Peyer's patch (tissue), 4 donors: ENCODE measurements at regions not wholly inside any gene's neighbourhood (a gene's known extent, or its start where the extent isn't known, plus 50 kb on each side); places are given as distances from the start of the nearest gene placed in this dataset.
A peak's percentile ranks its signal among the peaks of the same experiment; 100 is the strongest.

Source experiments
- DNase-seq, 3 donors: peaks; one replicate each; pipeline ENCODE4 v3.0.0-alpha.2; 2017 to 2019
- H3K27ac ChIP-seq, 4 donors: fragments of 200-600 bp; sonication (generic); one replicate each; pipeline ENCODE4 v1.5.1; 2016 to 2019
- H3K27me3 ChIP-seq, 2 donors: fragments of 200-600 bp; sonication (generic); one replicate each; pipeline ENCODE4 v1.5.1; 2019
- H3K36me3 ChIP-seq, 3 donors: fragments of 200-600 bp; sonication (generic); one replicate each; pipeline ENCODE4 v1.5.1; 2016 to 2019
- H3K4me1 ChIP-seq, 4 donors: fragments of 200-600 bp; sonication (generic); one replicate each; pipeline ENCODE4 v1.5.1; 2016 to 2019
- H3K4me3 ChIP-seq, 4 donors: fragments of 200-600 bp; sonication (generic); 1 replicate in 3 of 4; 2 replicates in 1 of 4; pipeline ENCODE4 v1.5.1; 2016 to 2019; ENCODE audit warnings: mild to moderate bottlenecking in 1 of 4
- H3K9me3 ChIP-seq, 4 donors: fragments of 200-600 bp; sonication (generic); one replicate each; pipeline ENCODE4 v1.5.1; 2016 to 2019; ENCODE audit warnings: mild to moderate bottlenecking in 1 of 4
- POLR2A ChIP-seq, 2 donors: fragments of 450-650 bp; IDR thresholded peaks; one replicate each; pipeline ENCODE4 v1.5.1; 2017; ENCODE audit warnings: antibody characterized with exemption in 2 of 2, mild to moderate bottlenecking in 2 of 2, moderate library complexity in 2 of 2
- TF ChIP-seq, protein P1 (sequence below), 6 experiments: fragments of 450-650 bp in 4 of 6; fragments of 200-600 bp in 2 of 6; sonication (generic) in 1 of 6; IDR thresholded peaks; one replicate each; pipeline ENCODE4 v1.5.1; 2017 to 2019; ENCODE audit warnings: antibody characterized with exemption in 6 of 6, mild to moderate bottlenecking in 3 of 6, moderate library complexity in 1 of 6

- H3K27ac ChIP-seq: peak overlapping the region in 1 of 4 donors; percentile 44
- H3K4me3 ChIP-seq: no peak overlapping the region
- H3K27me3 ChIP-seq: no peaks in the 10 kb centered on the region
- no peaks in the 10 kb centered on the region for H3K4me1 ChIP-seq
- no peak for DNase-seq
- H3K9me3 ChIP-seq: no peaks in the 10 kb centered on the region
- no peak for TF ChIP-seq POLR2A (IDR thresholded peaks at IDR 0.05)
- TF ChIP-seq, protein P1, sequence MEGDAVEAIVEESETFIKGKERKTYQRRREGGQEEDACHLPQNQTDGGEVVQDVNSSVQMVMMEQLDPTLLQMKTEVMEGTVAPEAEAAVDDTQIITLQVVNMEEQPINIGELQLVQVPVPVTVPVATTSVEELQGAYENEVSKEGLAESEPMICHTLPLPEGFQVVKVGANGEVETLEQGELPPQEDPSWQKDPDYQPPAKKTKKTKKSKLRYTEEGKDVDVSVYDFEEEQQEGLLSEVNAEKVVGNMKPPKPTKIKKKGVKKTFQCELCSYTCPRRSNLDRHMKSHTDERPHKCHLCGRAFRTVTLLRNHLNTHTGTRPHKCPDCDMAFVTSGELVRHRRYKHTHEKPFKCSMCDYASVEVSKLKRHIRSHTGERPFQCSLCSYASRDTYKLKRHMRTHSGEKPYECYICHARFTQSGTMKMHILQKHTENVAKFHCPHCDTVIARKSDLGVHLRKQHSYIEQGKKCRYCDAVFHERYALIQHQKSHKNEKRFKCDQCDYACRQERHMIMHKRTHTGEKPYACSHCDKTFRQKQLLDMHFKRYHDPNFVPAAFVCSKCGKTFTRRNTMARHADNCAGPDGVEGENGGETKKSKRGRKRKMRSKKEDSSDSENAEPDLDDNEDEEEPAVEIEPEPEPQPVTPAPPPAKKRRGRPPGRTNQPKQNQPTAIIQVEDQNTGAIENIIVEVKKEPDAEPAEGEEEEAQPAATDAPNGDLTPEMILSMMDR (IDR thresholded peaks at IDR 0.05): no peak
- H3K36me3 ChIP-seq: no peaks in the 10 kb centered on the region
Measured at GRCh38 chr1:56432166-56432971, 147.0 kb downstream of the PLPP3 start.

- no peaks in the 10 kb centered on the region for H3K4me1 ChIP-seq
- H3K9me3 ChIP-seq: no peaks in the 10 kb centered on the region
- no peaks in the 10 kb centered on the region for H3K36me3 ChIP-seq
- TF ChIP-seq, protein P1 (IDR thresholded peaks at IDR 0.05): no peak
- no peak for TF ChIP-seq POLR2A (IDR thresholded peaks at IDR 0.05)
- no peak for DNase-seq
- no peak overlapping the region for H3K4me3 ChIP-seq
- no peaks in the 10 kb centered on the region for H3K27me3 ChIP-seq
- no peak overlapping the region for H3K27ac ChIP-seq
Measured at GRCh38 chr1:56430141-56430839, 149.1 kb downstream of the PLPP3 start.

DNA sequence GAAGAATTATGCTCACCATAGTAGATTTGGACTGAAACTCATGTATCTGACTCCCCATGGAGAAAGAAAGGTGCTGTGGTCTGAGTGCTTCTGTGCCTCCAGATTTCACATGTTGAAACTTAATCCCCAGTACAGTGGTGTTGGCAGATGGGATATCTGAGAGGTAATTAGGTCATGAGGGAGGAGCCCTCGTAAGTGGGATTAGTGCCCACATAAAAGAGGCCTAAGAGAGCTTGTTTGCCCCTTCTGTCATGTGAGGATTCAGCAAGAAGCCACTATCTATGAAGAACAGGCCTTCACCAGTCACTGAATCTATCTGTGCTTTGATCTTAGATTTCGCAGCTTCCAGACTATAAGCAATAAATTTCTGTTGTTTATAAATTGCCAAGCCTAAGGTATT, 150.1 kb downstream of the PLPP3 start:
- DNase-seq: no peak
- H3K4me1 ChIP-seq: peaks cover 0 to 1% (median under 1%) of the 10 kb centered on the region in 4 donors
- H3K4me3 ChIP-seq: no peak overlapping the region
- TF ChIP-seq POLR2A (IDR thresholded peaks at IDR 0.05): no peak
- TF ChIP-seq, protein P1 (IDR thresholded peaks at IDR 0.05): no peak
- no peaks in the 10 kb centered on the region for H3K9me3 ChIP-seq
- H3K36me3 ChIP-seq: no peaks in the 10 kb centered on the region
- H3K27ac ChIP-seq: no peak overlapping the region
- no peaks in the 10 kb centered on the region for H3K27me3 ChIP-seq

- no peaks in the 10 kb centered on the region for H3K27me3 ChIP-seq
- no peak for DNase-seq
- no peak for TF ChIP-seq POLR2A (IDR thresholded peaks at IDR 0.05)
- TF ChIP-seq, protein P1 (IDR thresholded peaks at IDR 0.05): no peak
Measured at GRCh38 chr1:56426587-56427381, 152.6 kb downstream of the PLPP3 start.

GRCh38 chr1:56425494-56426037, 153.8 kb downstream of the PLPP3 start:
- H3K27ac ChIP-seq: peak overlapping the region in 1 of 4 donors; percentile 61
- peaks cover 0 to 5% (median 2%) of the 10 kb centered on the region in 4 donors for H3K4me1 ChIP-seq
- TF ChIP-seq POLR2A (IDR thresholded peaks at IDR 0.05): no peak
- TF ChIP-seq, protein P1 (IDR thresholded peaks at IDR 0.05): no peak
- no peaks in the 10 kb centered on the region for H3K27me3 ChIP-seq
- no peaks in the 10 kb centered on the region for H3K36me3 ChIP-seq
- no peak overlapping the region for H3K4me3 ChIP-seq
- no peaks in the 10 kb centered on the region for H3K9me3 ChIP-seq
- DNase-seq: no peak

More at GRCh38 chr1:56426587-56427381, 152.6 kb downstream of the PLPP3 start:
- peaks cover 0 to 5% (median 2%) of the 10 kb centered on the region in 4 donors for H3K4me1 ChIP-seq
- H3K27ac ChIP-seq: no peak overlapping the region
- no peak overlapping the region for H3K4me3 ChIP-seq
- H3K9me3 ChIP-seq: no peaks in the 10 kb centered on the region
- no peaks in the 10 kb centered on the region for H3K36me3 ChIP-seq
